ENCODE measurements at regions not wholly inside any gene's neighbourhood (a gene's known extent, or its start where the extent isn't known, plus 50 kb on each side); places are given as distances from the start of the nearest gene placed in this dataset.

DNA sequence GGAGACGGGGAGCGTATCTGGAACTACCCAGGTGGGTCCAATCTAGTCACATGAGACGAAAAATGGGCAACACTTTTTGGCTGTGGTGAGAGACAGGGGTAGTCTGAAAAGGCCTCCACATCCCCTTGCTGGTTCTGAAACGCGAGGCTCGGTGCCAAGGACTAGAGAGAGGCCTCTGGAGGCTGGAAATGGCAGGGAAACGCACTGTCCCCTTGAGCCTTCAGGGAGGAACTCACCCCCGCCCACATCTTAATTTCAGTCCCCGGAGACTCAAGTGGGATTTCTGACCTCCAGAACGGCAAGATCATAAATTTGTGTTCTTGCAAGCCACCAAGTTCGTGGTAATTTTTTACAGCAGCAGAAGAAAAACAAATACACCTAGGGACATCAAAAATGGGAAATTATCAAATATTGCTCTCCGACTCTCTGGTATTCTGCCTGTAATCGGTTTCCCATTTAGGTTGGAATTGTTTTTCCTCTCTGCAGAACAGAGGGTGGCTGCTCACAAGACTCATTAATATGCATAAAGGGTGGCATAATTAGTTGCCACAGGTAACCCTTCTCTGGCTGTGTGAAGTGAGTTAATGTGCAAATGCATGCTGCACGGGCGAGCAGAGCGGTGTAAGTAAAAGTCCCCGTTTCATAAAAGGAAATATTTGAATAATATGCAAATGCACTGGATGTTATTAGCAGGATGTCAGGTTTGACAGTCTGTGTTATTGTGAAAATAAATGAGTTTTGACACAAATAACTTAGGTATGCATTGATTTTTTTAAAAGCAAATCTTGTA lies 185.7 kb downstream of the ARRDC4 start:
- no peak for TF ChIP-seq CTCF (IDR thresholded peaks at IDR 0.05; ENCODE audit: insufficient read depth, low read depth, low read length)
- no peak for TF ChIP-seq EZH2 (IDR thresholded peaks at IDR 0.05; ENCODE audit: insufficient read depth, low read length)
